Effector memory CD8-positive, alpha-beta T cell (primary cell): ENCODE measurements at regions not wholly inside any gene's neighbourhood (a gene's known extent, or its start where the extent isn't known, plus 50 kb on each side); places are given as distances from the start of the nearest gene placed in this dataset.

ENCODE experiments used
- ATAC-seq: fragments of 150-1000 bp; cut with Tn5 transposase; replicated peaks from 2 replicates; pipeline ENCODE4 v1.10.0; 2021; ENCODE audit warnings: mild to moderate bottlenecking, moderate library complexity
- DNase-seq, 3 experiments: peaks; one replicate each; pipeline ENCODE4 v3.0.0; 2021
- H3K27ac Mint-ChIP-seq, 2 donors: one replicate each; pipeline ENCODE4 v1.8.0; 2022; ENCODE audit warnings: mild to moderate bottlenecking in 2 of 2, mixed read lengths in 2 of 2, moderate library complexity in 2 of 2
- H3K27me3 Mint-ChIP-seq, 2 donors: one replicate each; pipeline ENCODE4 v1.8.0; 2022; ENCODE audit warnings: mixed read lengths in 2 of 2
- H3K36me3 Mint-ChIP-seq: one replicate; pipeline ENCODE4 v1.8.0; 2022; ENCODE audit warnings: mild to moderate bottlenecking, moderate library complexity, mixed read lengths; ENCODE audit not compliant: insufficient read depth
- H3K4me1 Mint-ChIP-seq, 2 donors: one replicate each; pipeline ENCODE4 v1.8.0; 2022; ENCODE audit warnings: low read depth in 2 of 2, mixed read lengths in 2 of 2
- H3K4me3 Mint-ChIP-seq, 2 donors: one replicate each; pipeline ENCODE4 v1.8.0; 2022; ENCODE audit warnings: mild to moderate bottlenecking in 2 of 2, mixed read lengths in 2 of 2, moderate library complexity in 2 of 2
- H3K9me3 Mint-ChIP-seq, 2 donors: one replicate each; pipeline ENCODE4 v1.8.0; 2022; ENCODE audit warnings: mixed read lengths in 2 of 2

GRCh38 chr18:32621034-32621433, 150.4 kb upstream of the GAREM1 start:
- ATAC-seq (no peak), DNase-seq (no peak)
- Mint-ChIP-seq H3K27ac (no peak overlapping the region), H3K9me3 (peaks cover 0 to 13% of the 10 kb centered on the region in 2 donors), H3K4me3 (no peak overlapping the region), H3K27me3 (peaks cover 0 to 5% of the 10 kb centered on the region in 2 donors), H3K36me3 (no peaks in the 10 kb centered on the region), H3K4me1 (no peaks in the 10 kb centered on the region)

- Mint-ChIP-seq H3K27ac (no peak overlapping the region), H3K27me3 (peaks cover 5 to 8% of the 10 kb centered on the region in 2 donors), H3K4me3 (no peak overlapping the region), H3K4me1 (no peaks in the 10 kb centered on the region), H3K9me3 (peaks cover 0 to 14% of the 10 kb centered on the region in 2 donors), H3K36me3 (no peaks in the 10 kb centered on the region)
- ATAC-seq (no peak), DNase-seq (no peak)
Observed at GRCh38 chr18:32618546-32618945, 147.9 kb upstream of the GAREM1 start.

- no peaks in the 10 kb centered on the region for H3K4me1 Mint-ChIP-seq
- no peak overlapping the region for H3K4me3 Mint-ChIP-seq
- H3K27me3 Mint-ChIP-seq: peaks cover 0 to 8% of the 10 kb centered on the region in 2 donors
- H3K9me3 Mint-ChIP-seq: peaks cover 2 to 7% of the 10 kb centered on the region in 2 donors
- H3K27ac Mint-ChIP-seq: no peak overlapping the region
- H3K36me3 Mint-ChIP-seq: no peaks in the 10 kb centered on the region
- no peak for DNase-seq
- no peak for ATAC-seq
Observed at GRCh38 chr18:32613821-32614220, 143.1 kb upstream of the GAREM1 start.

- Mint-ChIP-seq H3K9me3 (peaks cover 2 to 7% of the 10 kb centered on the region in 2 donors), H3K36me3 (no peaks in the 10 kb centered on the region), H3K4me1 (no peaks in the 10 kb centered on the region), H3K27me3 (peaks cover 6 to 8% of the 10 kb centered on the region in 2 donors), H3K27ac (no peak overlapping the region), H3K4me3 (no peak overlapping the region)
- ATAC-seq: no peak
- DNase-seq: no peak
Observed at GRCh38 chr18:32612651-32613050, 142.0 kb upstream of the GAREM1 start.

- ATAC-seq (no peak), DNase-seq (no peak)
- Mint-ChIP-seq H3K9me3 (peaks cover 0 to 2% of the 10 kb centered on the region in 2 donors), H3K4me1 (no peaks in the 10 kb centered on the region), H3K4me3 (no peak overlapping the region), H3K27ac (no peak overlapping the region), H3K36me3 (no peaks in the 10 kb centered on the region), H3K27me3 (peaks cover 6 to 8% of the 10 kb centered on the region in 2 donors)
Observed at GRCh38 chr18:32610176-32610575, 139.5 kb upstream of the GAREM1 start.

- Mint-ChIP-seq H3K4me1 (no peaks in the 10 kb centered on the region), H3K4me3 (no peak overlapping the region), H3K36me3 (no peaks in the 10 kb centered on the region), H3K27me3 (peaks cover 0 to 6% of the 10 kb centered on the region in 2 donors), H3K27ac (no peak overlapping the region), H3K9me3 (peaks cover 0 to 2% of the 10 kb centered on the region in 2 donors)
- DNase-seq (no peak), ATAC-seq (no peak)
Observed at GRCh38 chr18:32607816-32608215, 137.1 kb upstream of the GAREM1 start.

- no peak for ATAC-seq
- Mint-ChIP-seq H3K27me3 (no peaks in the 10 kb centered on the region), H3K36me3 (no peaks in the 10 kb centered on the region), H3K27ac (no peak overlapping the region), H3K9me3 (peaks cover 0 to 1% of the 10 kb centered on the region in 2 donors), H3K4me3 (no peak overlapping the region), H3K4me1 (no peaks in the 10 kb centered on the region)
- DNase-seq: no peak
Observed at GRCh38 chr18:32598144-32598543, 127.5 kb upstream of the GAREM1 start.

- no peak overlapping the region for H3K4me3 Mint-ChIP-seq
- DNase-seq (no peak), ATAC-seq (no peak)
- no peaks in the 10 kb centered on the region for H3K4me1 Mint-ChIP-seq
- no peaks in the 10 kb centered on the region for H3K36me3 Mint-ChIP-seq
- H3K27ac Mint-ChIP-seq: no peak overlapping the region
- no peaks in the 10 kb centered on the region for H3K27me3 Mint-ChIP-seq
- H3K9me3 Mint-ChIP-seq: peaks cover 0 to 1% of the 10 kb centered on the region in 2 donors
Observed at GRCh38 chr18:32596501-32596900, 125.8 kb upstream of the GAREM1 start.

- H3K9me3 Mint-ChIP-seq: no peaks in the 10 kb centered on the region
- H3K4me1 Mint-ChIP-seq: no peaks in the 10 kb centered on the region
- ATAC-seq (no peak), DNase-seq (no peak)
- no peak overlapping the region for H3K27ac Mint-ChIP-seq
- H3K36me3 Mint-ChIP-seq: no peaks in the 10 kb centered on the region
- H3K4me3 Mint-ChIP-seq: no peak overlapping the region
- H3K27me3 Mint-ChIP-seq: no peaks in the 10 kb centered on the region
Observed at GRCh38 chr18:32595832-32596231, 125.2 kb upstream of the GAREM1 start.

- Mint-ChIP-seq H3K27me3 (peaks cover 0 to 8% of the 10 kb centered on the region in 2 donors), H3K4me1 (no peaks in the 10 kb centered on the region), H3K4me3 (no peak overlapping the region), H3K9me3 (no peaks in the 10 kb centered on the region), H3K36me3 (no peaks in the 10 kb centered on the region), H3K27ac (no peak overlapping the region)
- no peak for DNase-seq
- no peak for ATAC-seq
Observed at GRCh38 chr18:32588191-32588590, 117.5 kb upstream of the GAREM1 start.

GRCh38 chr18:32583431-32583830, 112.7 kb upstream of the GAREM1 start:
- H3K4me3 Mint-ChIP-seq: no peak overlapping the region

GRCh38 chr18:32582455-32582854, 111.8 kb upstream of the GAREM1 start:
- no peaks in the 10 kb centered on the region for H3K4me1 Mint-ChIP-seq
- ATAC-seq: no peak

More at GRCh38 chr18:32583431-32583830, 112.7 kb upstream of the GAREM1 start:
- no peak for ATAC-seq
- Mint-ChIP-seq H3K36me3 (no peaks in the 10 kb centered on the region), H3K9me3 (no peaks in the 10 kb centered on the region), H3K4me1 (no peaks in the 10 kb centered on the region), H3K27me3 (peaks cover 4 to 8% of the 10 kb centered on the region in 2 donors), H3K27ac (no peak overlapping the region)
- no peak for DNase-seq

GRCh38 chr18:32577561-32577960, 106.9 kb upstream of the GAREM1 start:
- no peak for ATAC-seq
- Mint-ChIP-seq H3K4me3 (no peak overlapping the region), H3K9me3 (no peaks in the 10 kb centered on the region), H3K27ac (no peak overlapping the region), H3K27me3 (peaks cover 11 to 24% of the 10 kb centered on the region in 2 donors), H3K4me1 (no peaks in the 10 kb centered on the region), H3K36me3 (no peaks in the 10 kb centered on the region)
- DNase-seq: no peak

More at GRCh38 chr18:32582455-32582854, 111.8 kb upstream of the GAREM1 start:
- Mint-ChIP-seq H3K9me3 (no peaks in the 10 kb centered on the region), H3K4me3 (no peak overlapping the region), H3K27ac (no peak overlapping the region), H3K27me3 (peaks cover 4 to 8% of the 10 kb centered on the region in 2 donors), H3K36me3 (no peaks in the 10 kb centered on the region)
- no peak for DNase-seq

GRCh38 chr18:32576296-32576916, 105.7 kb upstream of the GAREM1 start:
- H3K27me3 Mint-ChIP-seq: peaks cover 15 to 29% of the 10 kb centered on the region in 2 donors
- ATAC-seq (no peak), DNase-seq (no peak)
- no peak overlapping the region for H3K27ac Mint-ChIP-seq
- no peaks in the 10 kb centered on the region for H3K36me3 Mint-ChIP-seq
- no peaks in the 10 kb centered on the region for H3K9me3 Mint-ChIP-seq
- no peaks in the 10 kb centered on the region for H3K4me1 Mint-ChIP-seq
- H3K4me3 Mint-ChIP-seq: no peak overlapping the region
